Trophoblast cell (in vitro differentiated cells and primary cell): ENCODE measurements at regions not wholly inside any gene's neighbourhood (a gene's known extent, or its start where the extent isn't known, plus 50 kb on each side); places are given as distances from the start of the nearest gene placed in this dataset.

Source experiments
- DNase-seq, 2 donors: peaks; one replicate each; pipeline ENCODE4 v3.0.0-alpha.2; 2016
- H2AFZ ChIP-seq: 2 replicates; pipeline ENCODE4 v1.6.1; 2013; ENCODE audit warnings: low read length, moderate library complexity, mild to moderate bottlenecking; ENCODE audit not compliant: insufficient read depth, poor library complexity
- H2AK5ac ChIP-seq: 2 replicates; pipeline ENCODE4 v1.6.1; 2013; ENCODE audit warnings: mild to moderate bottlenecking, low read length
- H2BK120ac ChIP-seq: 2 replicates; pipeline ENCODE4 v1.6.1; 2013; ENCODE audit warnings: low read length, mild to moderate bottlenecking, moderate library complexity; ENCODE audit not compliant: insufficient read depth, poor library complexity
- H2BK12ac ChIP-seq: 2 replicates; pipeline ENCODE4 v1.6.1; 2013; ENCODE audit warnings: mild to moderate bottlenecking, low read length, moderate library complexity
- H2BK5ac ChIP-seq: 2 replicates; pipeline ENCODE4 v1.6.1; 2013; ENCODE audit warnings: low read length, low read depth, moderate library complexity, mild to moderate bottlenecking; ENCODE audit not compliant: poor library complexity
- H3K14ac ChIP-seq: 2 replicates; pipeline ENCODE4 v1.6.1; 2013; ENCODE audit warnings: mild to moderate bottlenecking, low read length
- H3K18ac ChIP-seq: 2 replicates; pipeline ENCODE4 v1.6.1; 2013; ENCODE audit warnings: mild to moderate bottlenecking, low read length
- H3K23ac ChIP-seq: 2 replicates; pipeline ENCODE4 v1.6.1; 2013; ENCODE audit warnings: low read length
- H3K27ac ChIP-seq: 2 replicates; pipeline ENCODE4 v1.5.1; 2013; ENCODE audit warnings: low read depth, mild to moderate bottlenecking, inconsistent platforms, low read length, moderate library complexity
- H3K27me3 ChIP-seq: 2 replicates; pipeline ENCODE4 v1.6.1; 2013; ENCODE audit warnings: inconsistent platforms, mild to moderate bottlenecking, low read length, moderate library complexity; ENCODE audit not compliant: insufficient read depth
- H3K36me3 ChIP-seq, 2 experiments: 1 replicate in 1 of 2; 2 replicates in 1 of 2; pipeline ENCODE4 v1.6.1; 2013; ENCODE audit warnings: low read length in 2 of 2, mild to moderate bottlenecking in 2 of 2, moderate library complexity in 1 of 2; ENCODE audit not compliant: insufficient read depth in 2 of 2, control insufficient read depth in 1 of 2
- H3K4ac ChIP-seq: 2 replicates; pipeline ENCODE4 v1.6.1; 2013; ENCODE audit warnings: low read depth, mild to moderate bottlenecking, low read length, moderate library complexity
- H3K4me1 ChIP-seq, 2 experiments: 1 replicate in 1 of 2; 2 replicates in 1 of 2; pipeline ENCODE4 v1.6.1; 2013; ENCODE audit warnings: low read length in 2 of 2, mild to moderate bottlenecking in 2 of 2, moderate library complexity in 1 of 2; ENCODE audit not compliant: insufficient read depth in 2 of 2, control insufficient read depth in 1 of 2
- H3K4me2 ChIP-seq: 2 replicates; pipeline ENCODE4 v1.6.1; 2013; ENCODE audit warnings: inconsistent platforms, mild to moderate bottlenecking, low read length, moderate library complexity
- H3K4me3 ChIP-seq: 2 replicates; pipeline ENCODE4 v1.5.1; 2013; ENCODE audit warnings: mild to moderate bottlenecking, low read depth, low read length, inconsistent platforms
- H3K79me1 ChIP-seq: one replicate; pipeline ENCODE4 v1.6.1; 2013; ENCODE audit warnings: low read length
- H3K79me2 ChIP-seq: 2 replicates; pipeline ENCODE4 v1.6.1; 2013; ENCODE audit warnings: low read length, mild to moderate bottlenecking; ENCODE audit not compliant: control insufficient read depth, insufficient read depth, poor library complexity
- H3K9ac ChIP-seq: 2 replicates; pipeline ENCODE4 v1.6.1; 2013; ENCODE audit warnings: mild to moderate bottlenecking, low read length
- H3K9me3 ChIP-seq: 2 replicates; pipeline ENCODE4 v1.6.1; 2013; ENCODE audit warnings: low read depth, mild to moderate bottlenecking, control low read depth, inconsistent platforms, low read length; ENCODE audit not compliant: insufficient read depth
- H4K12ac ChIP-seq: 2 replicates; pipeline ENCODE4 v1.6.1; 2013; ENCODE audit warnings: low read depth, mild to moderate bottlenecking, low read length, moderate library complexity
- H4K8ac ChIP-seq: 2 replicates; pipeline ENCODE4 v1.6.1; 2013; ENCODE audit warnings: low read depth, mild to moderate bottlenecking, low read length, moderate library complexity
- H4K91ac ChIP-seq: one replicate; pipeline ENCODE4 v1.6.1; 2013; ENCODE audit warnings: low read depth, mild to moderate bottlenecking, low read length, moderate library complexity
- WGBS: extraction: QIAGEN DNeasy Blood & Tissue Kit; methylation state at CpG from one replicate; pipeline ENCODE4 v1.1.7; 2013; ENCODE audit warnings: missing lambda C conversion rate; ENCODE audit not compliant: insufficient read length, insufficient coverage; ENCODE audit errors: extremely low coverage; 5-methylcytosine and 5-hydroxymethylcytosine counted together

DNA sequence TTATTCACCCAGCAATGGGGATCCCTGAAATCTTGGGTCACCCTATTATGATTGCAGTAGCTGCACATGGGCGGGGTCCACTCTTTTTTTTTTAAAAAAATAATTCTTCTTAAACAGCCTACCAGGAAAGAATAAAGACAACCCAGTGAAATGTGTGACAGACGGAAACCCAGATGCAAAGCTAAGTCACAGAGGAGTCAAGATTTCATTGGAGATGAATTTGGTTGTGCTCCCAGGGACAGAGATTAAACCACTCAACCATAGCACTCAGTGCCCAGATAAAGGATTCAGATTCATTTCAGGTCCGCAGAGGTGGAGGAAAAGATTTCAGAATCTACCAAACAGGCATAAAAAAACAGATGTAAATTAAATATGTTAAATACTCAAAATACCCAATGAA, 583.5 kb upstream of the ZP4 start:
- WGBS: no CpG with 5 or more reads among the region's 3 CpGs
- Histone ChIP-seq H2AFZ (no peak overlapping the region), H3K9ac (no peak overlapping the region), H4K91ac (no peak overlapping the region), H3K14ac (no peak overlapping the region), H2BK12ac (no peak overlapping the region), H3K36me3 (no peaks in the 10 kb centered on the region), H2BK5ac (no peak overlapping the region), H3K4me3 (no peak overlapping the region), H3K27me3 (no peaks in the 10 kb centered on the region), H3K79me2 (no peaks in the 10 kb centered on the region), H3K27ac (no peak overlapping the region), H3K23ac (no peak overlapping the region), H3K18ac (no peak overlapping the region), H3K4ac (no peak overlapping the region), H3K79me1 (no peaks in the 10 kb centered on the region), H4K8ac (no peak overlapping the region), H2AK5ac (no peak overlapping the region), H3K4me2 (no peak overlapping the region), H3K9me3 (no peaks in the 10 kb centered on the region), H2BK120ac (no peak overlapping the region), H3K4me1 (no peaks in the 10 kb centered on the region), H4K12ac (no peak overlapping the region)
- no peak for DNase-seq

DNA sequence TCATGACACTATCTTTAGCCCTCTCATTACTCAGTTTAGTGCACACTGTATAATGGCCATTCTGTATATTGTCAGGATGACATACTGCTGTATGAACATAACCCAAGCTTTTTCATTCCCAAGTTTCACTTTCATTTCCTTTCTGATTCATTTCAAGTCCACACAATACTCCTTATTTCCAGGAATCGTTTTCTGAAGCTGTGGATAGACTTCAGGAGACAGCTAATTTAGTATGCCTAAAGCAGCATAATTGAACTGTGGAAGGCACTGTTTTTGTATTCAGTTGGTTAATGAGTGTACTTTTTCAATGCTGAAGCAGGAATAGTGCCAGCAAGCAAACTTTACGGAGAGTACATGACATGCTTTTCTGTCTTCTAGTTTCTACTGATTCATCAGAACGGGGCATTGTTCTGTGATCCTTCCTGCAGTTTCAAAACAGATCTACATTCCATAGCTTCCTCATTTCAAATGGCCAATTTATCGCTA, 578.5 kb upstream of the ZP4 start:
- Histone ChIP-seq H3K18ac (no peak overlapping the region), H2BK5ac (no peak overlapping the region), H3K79me1 (peaks cover 2% of the 10 kb centered on the region), H3K4me1 (no peaks in the 10 kb centered on the region), H3K14ac (no peak overlapping the region), H2AK5ac (no peak overlapping the region), H4K8ac (no peak overlapping the region), H3K4ac (no peak overlapping the region), H4K12ac (no peak overlapping the region), H2BK12ac (no peak overlapping the region), H4K91ac (no peak overlapping the region), H3K4me2 (no peak overlapping the region), H3K4me3 (no peak overlapping the region), H2AFZ (no peak overlapping the region), H3K27me3 (no peaks in the 10 kb centered on the region), H3K9me3 (no peaks in the 10 kb centered on the region), H3K9ac (no peak overlapping the region), H3K23ac (no peak overlapping the region), H3K36me3 (no peaks in the 10 kb centered on the region), H3K79me2 (no peaks in the 10 kb centered on the region), H2BK120ac (no peak overlapping the region), H3K27ac (no peak overlapping the region)
- WGBS: no CpG with 5 or more reads among the region's 4 CpGs
- DNase-seq: peak in 1 of 2 donors; percentile 8

GRCh38 chr1:238468068-238468467, 577.3 kb upstream of the ZP4 start:
- H4K8ac ChIP-seq: no peak overlapping the region
- H2BK5ac ChIP-seq: no peak overlapping the region
- H3K36me3 ChIP-seq: no peaks in the 10 kb centered on the region
- H3K27ac ChIP-seq: no peak overlapping the region
- H4K91ac ChIP-seq: no peak overlapping the region
- peak overlapping the region; percentile 76 for H2BK12ac ChIP-seq
- H2AK5ac ChIP-seq: no peak overlapping the region
- H3K18ac ChIP-seq: no peak overlapping the region
- H3K4ac ChIP-seq: no peak overlapping the region
- no peak overlapping the region for H3K23ac ChIP-seq
- H3K4me2 ChIP-seq: no peak overlapping the region
- no peaks in the 10 kb centered on the region for H3K27me3 ChIP-seq
- no peaks in the 10 kb centered on the region for H3K79me2 ChIP-seq
- WGBS: no CpG with 5 or more reads among the region's 6 CpGs
- no peak overlapping the region for H2AFZ ChIP-seq
- DNase-seq: no peak
- no peak overlapping the region for H4K12ac ChIP-seq
- H3K79me1 ChIP-seq: peaks cover 2% of the 10 kb centered on the region
- H3K9ac ChIP-seq: no peak overlapping the region
- no peak overlapping the region for H3K4me3 ChIP-seq
- H3K4me1 ChIP-seq: no peaks in the 10 kb centered on the region
- no peaks in the 10 kb centered on the region for H3K9me3 ChIP-seq
- no peak overlapping the region for H2BK120ac ChIP-seq
- H3K14ac ChIP-seq: no peak overlapping the region

- Histone ChIP-seq H3K9me3 (peaks cover 2% of the 10 kb centered on the region), H3K4me2 (no peak overlapping the region), H2AFZ (no peak overlapping the region), H3K18ac (no peak overlapping the region), H2BK5ac (no peak overlapping the region), H3K23ac (no peak overlapping the region), H2BK120ac (no peak overlapping the region), H3K4me1 (no peaks in the 10 kb centered on the region), H2BK12ac (no peak overlapping the region), H3K9ac (no peak overlapping the region), H4K8ac (no peak overlapping the region), H4K91ac (no peak overlapping the region), H3K4ac (no peak overlapping the region), H2AK5ac (no peak overlapping the region), H3K4me3 (no peak overlapping the region), H3K27me3 (no peaks in the 10 kb centered on the region), H3K27ac (no peak overlapping the region), H3K36me3 (no peaks in the 10 kb centered on the region), H3K79me2 (no peaks in the 10 kb centered on the region), H4K12ac (no peak overlapping the region), H3K14ac (no peak overlapping the region), H3K79me1 (peaks cover 2% of the 10 kb centered on the region)
- no CpG with 5 or more reads among the region's 5 CpGs for WGBS
- no peak for DNase-seq
Measured at GRCh38 chr1:238466459-238466858, 575.7 kb upstream of the ZP4 start.
